B cell (primary cell): ENCODE measurements at regions not wholly inside any gene's neighbourhood (a gene's known extent, or its start where the extent isn't known, plus 50 kb on each side); places are given as distances from the start of the nearest gene placed in this dataset.

Source experiments
- ATAC-seq: fragments of 200-7000 bp; cut with Tn5 transposase; one replicate; pipeline ENCODE4 v1.10.0; 2021; ENCODE audit warnings: low read depth, mild to moderate bottlenecking, moderate number of reproducible peaks, moderate library complexity
- CTCF ChIA-PET: fragments of 350-600 bp; sonication (Branson Sonifier 250); formaldehyde crosslinking; loops from one replicate; lab custom pipeline; 2021; ENCODE audit warnings: antibody characterized with exemption, inconsistent platforms; lab: Charles Lee
- POLR2A ChIA-PET: fragments of 350-600 bp; sonication (Branson Sonifier 250); formaldehyde crosslinking; loops from one replicate; lab custom pipeline; 2021; ENCODE audit warnings: antibody characterized with exemption; lab: Charles Lee
- DNase-seq: peaks from one replicate; pipeline ENCODE4 v3.0.0; 2013
- H2AFZ ChIP-seq: 2 replicates; pipeline ENCODE4 v1.6.1; 2012; ENCODE audit warnings: mild to moderate bottlenecking, low read depth, low read length; ENCODE audit not compliant: insufficient read depth, poor library complexity, severe bottlenecking
- H3K27ac ChIP-seq, 2 donors: 1 replicate in 1 of 2; 2 replicates in 1 of 2; pipeline ENCODE4 v1.5.1; 2012 to 2013; ENCODE audit warnings: low read length in 2 of 2, mild to moderate bottlenecking in 2 of 2, moderate library complexity in 1 of 2
- H3K27me3 ChIP-seq, 4 experiments: fragments of 200-600 bp in 1 of 4; sonication (generic) in 1 of 4; replicated peaks in 1 of 4; 1 replicate in 2 of 4; 2 replicates in 2 of 4; pipeline versions ENCODE4 v1.6.1 to v1.7.0; 2013 to 2016; ENCODE audit warnings: low read length in 3 of 4, mild to moderate bottlenecking in 2 of 4, mixed read lengths in 1 of 4, moderate library complexity in 1 of 4; ENCODE audit not compliant: insufficient read depth in 4 of 4, control insufficient read depth in 3 of 4; ENCODE audit errors: control extremely low read depth in 1 of 4
- H3K36me3 ChIP-seq, 2 experiments: replicated peaks in 1 of 2; 1 replicate in 1 of 2; 2 replicates in 1 of 2; pipeline versions ENCODE4 v1.6.1 to v1.7.1; 2013; ENCODE audit warnings: low read length in 1 of 2; ENCODE audit not compliant: insufficient read depth in 2 of 2, control insufficient read depth in 1 of 2; ENCODE audit errors: control extremely low read depth in 1 of 2, extremely low read depth in 1 of 2
- H3K4me1 ChIP-seq, 2 donors: fragments of 200-600 bp in 1 of 2; sonication (generic) in 1 of 2; 1 replicate in 1 of 2; 2 replicates in 1 of 2; pipeline versions ENCODE4 v1.5.1 to v1.6.1; 2013 to 2017; ENCODE audit warnings: low read length in 2 of 2; ENCODE audit not compliant: control insufficient read depth in 2 of 2, insufficient read depth in 2 of 2
- H3K4me2 ChIP-seq: replicated peaks from 2 replicates; pipeline ENCODE3; 2012; ENCODE audit warnings: mild to moderate bottlenecking, low read depth, low read length; ENCODE audit not compliant: poor library complexity, severe bottlenecking
- H3K4me3 ChIP-seq, 5 experiments: fragments of 200-600 bp in 1 of 5; sonication (generic) in 1 of 5; 1 replicate in 3 of 5; 2 replicates in 2 of 5; pipeline versions ENCODE4 v1.5.1 to v1.7.0; 2011 to 2016; ENCODE audit warnings: low read length in 4 of 5, mild to moderate bottlenecking in 4 of 5, low read depth in 2 of 5, control low read depth in 1 of 5, moderate library complexity in 1 of 5; ENCODE audit not compliant: insufficient read depth in 1 of 5; ENCODE audit errors: control extremely low read depth in 1 of 5, extremely low read depth in 1 of 5
- H3K79me2 ChIP-seq: fragments of 200-600 bp; sonication (generic); one replicate; pipeline ENCODE4 v1.6.0; 2016; ENCODE audit warnings: low read length; ENCODE audit not compliant: control insufficient read depth, insufficient read depth
- H3K9ac ChIP-seq: fragments of 200-600 bp; sonication (generic); 2 replicates; pipeline ENCODE4 v1.6.1; 2017; ENCODE audit warnings: mild to moderate bottlenecking, low read length, moderate library complexity
- H3K9me3 ChIP-seq, 3 donors: one replicate each; pipeline versions ENCODE4 v1.6.1 to v1.7.1; 2013; ENCODE audit warnings: low read length in 2 of 3; ENCODE audit not compliant: control insufficient read depth in 2 of 3, insufficient read depth in 1 of 3; ENCODE audit errors: control extremely low read depth in 1 of 3
- H4K20me1 ChIP-seq: 2 replicates; pipeline ENCODE4 v1.6.0; 2012; ENCODE audit warnings: mild to moderate bottlenecking, low read length; ENCODE audit not compliant: insufficient read depth, control insufficient read depth, poor library complexity, severe bottlenecking
- H3K27ac Mint-ChIP-seq: one replicate; pipeline ENCODE4 v1.8.0; 2021; ENCODE audit warnings: mixed read lengths
- H3K27me3 Mint-ChIP-seq: one replicate; pipeline ENCODE4 v1.8.0; 2021; ENCODE audit warnings: mixed read lengths
- H3K4me1 Mint-ChIP-seq: one replicate; pipeline ENCODE4 v1.8.0; 2021; ENCODE audit warnings: mixed read lengths
- H3K4me3 Mint-ChIP-seq: one replicate; pipeline ENCODE4 v1.8.0; 2021; ENCODE audit warnings: mixed read lengths
- H3K9me3 Mint-ChIP-seq: one replicate; pipeline ENCODE4 v1.8.0; 2022; ENCODE audit warnings: mixed read lengths; ENCODE audit not compliant: insufficient read depth
- EZH2 ChIP-seq: IDR thresholded peaks from 2 replicates; pipeline ENCODE4 v1.6.1; 2012; ENCODE audit warnings: borderline replicate concordance, low read depth, mild to moderate bottlenecking, moderate library complexity, low read length; ENCODE audit not compliant: insufficient read depth, poor library complexity, severe bottlenecking
- WGBS: methylation state at CpG from one replicate; pipeline ENCODE4 v1.1.5; 2013; ENCODE audit warnings: missing lambda C conversion rate; ENCODE audit not compliant: insufficient coverage; 5-methylcytosine and 5-hydroxymethylcytosine counted together
- intact Hi-C: fragments of 100-400 bp; cut with micrococcal nuclease; formaldehyde crosslinking; loops from one replicate; pipeline ENCODE4 v1.10.0; 2022
- TF ChIP-seq, protein P1 (sequence below): fragments of 200-600 bp; IDR thresholded peaks from one replicate; pipeline ENCODE4 v1.8.0; 2022; ENCODE audit warnings: antibody characterized with exemption, mild to moderate bottlenecking

DNA sequence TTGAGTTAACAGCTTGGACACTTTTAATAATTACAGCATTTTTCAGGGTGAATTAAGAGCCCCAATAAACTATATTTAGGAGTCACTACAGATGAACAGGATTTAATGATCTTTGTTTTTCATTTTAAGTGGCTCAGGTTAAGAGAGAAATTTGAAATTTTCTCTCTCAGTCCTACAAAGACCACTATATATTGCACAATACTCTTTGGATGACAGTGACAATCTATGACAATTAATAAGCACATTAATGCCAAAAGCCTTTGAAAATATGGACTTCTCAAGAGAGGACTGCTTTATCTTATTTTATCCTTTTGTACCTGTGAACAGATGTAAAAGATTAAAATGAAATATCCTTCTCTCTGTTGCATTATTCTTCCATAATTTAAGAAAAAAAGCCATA, 151.1 kb upstream of the IRX5 start:
- CTCF ChIA-PET, result no interaction called here
- intact Hi-C loops, result no loop called here

DNA sequence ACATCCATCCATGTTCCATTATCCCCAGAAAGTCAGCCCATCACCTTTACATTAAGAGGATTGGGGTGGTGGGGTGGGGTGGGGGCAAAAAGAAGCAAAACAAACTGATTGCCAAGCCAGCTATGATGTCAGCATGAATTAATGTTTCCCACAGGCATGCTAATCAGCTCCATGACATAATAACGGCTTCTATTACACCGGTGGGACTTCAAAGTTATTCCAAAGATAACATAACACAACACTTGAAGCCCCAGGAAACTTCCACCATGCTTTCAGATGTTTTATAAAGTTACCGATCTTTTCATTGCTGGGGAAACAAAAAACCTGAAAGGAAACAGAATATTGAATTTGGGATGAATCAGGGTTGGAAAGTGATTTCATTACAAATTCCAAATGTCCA, 155.9 kb upstream of the IRX5 start:
- H3K27ac Mint-ChIP-seq, result no peak overlapping the region
- POLR2A ChIA-PET, result no interaction called here
- intact Hi-C loops, result no loop called here

More for the DNA sequence above, 151.1 kb upstream of the IRX5 start:
- no peak for ATAC-seq
- no peak for TF ChIP-seq EZH2
- TF ChIP-seq, protein P1, sequence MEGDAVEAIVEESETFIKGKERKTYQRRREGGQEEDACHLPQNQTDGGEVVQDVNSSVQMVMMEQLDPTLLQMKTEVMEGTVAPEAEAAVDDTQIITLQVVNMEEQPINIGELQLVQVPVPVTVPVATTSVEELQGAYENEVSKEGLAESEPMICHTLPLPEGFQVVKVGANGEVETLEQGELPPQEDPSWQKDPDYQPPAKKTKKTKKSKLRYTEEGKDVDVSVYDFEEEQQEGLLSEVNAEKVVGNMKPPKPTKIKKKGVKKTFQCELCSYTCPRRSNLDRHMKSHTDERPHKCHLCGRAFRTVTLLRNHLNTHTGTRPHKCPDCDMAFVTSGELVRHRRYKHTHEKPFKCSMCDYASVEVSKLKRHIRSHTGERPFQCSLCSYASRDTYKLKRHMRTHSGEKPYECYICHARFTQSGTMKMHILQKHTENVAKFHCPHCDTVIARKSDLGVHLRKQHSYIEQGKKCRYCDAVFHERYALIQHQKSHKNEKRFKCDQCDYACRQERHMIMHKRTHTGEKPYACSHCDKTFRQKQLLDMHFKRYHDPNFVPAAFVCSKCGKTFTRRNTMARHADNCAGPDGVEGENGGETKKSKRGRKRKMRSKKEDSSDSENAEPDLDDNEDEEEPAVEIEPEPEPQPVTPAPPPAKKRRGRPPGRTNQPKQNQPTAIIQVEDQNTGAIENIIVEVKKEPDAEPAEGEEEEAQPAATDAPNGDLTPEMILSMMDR, result no peak
- Mint-ChIP-seq H3K4me1 (no peaks in the 10 kb centered on the region), H3K27me3 (no peaks in the 10 kb centered on the region), H3K4me3 (no peak overlapping the region), H3K27ac (no peak overlapping the region), H3K9me3 (no peaks in the 10 kb centered on the region)
- Histone ChIP-seq H3K27me3 (no peaks in the 10 kb centered on the region), H3K4me2 (no peak overlapping the region), H3K79me2 (no peaks in the 10 kb centered on the region), H3K27ac (no peak overlapping the region), H3K4me1 (no peaks in the 10 kb centered on the region), H2AFZ (no peak overlapping the region), H3K36me3 (no peaks in the 10 kb centered on the region), H3K9me3 (peaks cover 0 to 3% (median 0%) of the 10 kb centered on the region in 3 donors), H3K4me3 (no peak overlapping the region), H3K9ac (no peak overlapping the region), H4K20me1 (no peaks in the 10 kb centered on the region)
- no peak for DNase-seq
- POLR2A ChIA-PET, result no interaction called here

More for the DNA sequence above, 155.9 kb upstream of the IRX5 start:
- ATAC-seq (no peak), DNase-seq (no peak)
- no peak overlapping the region for H3K4me3 Mint-ChIP-seq
- Histone ChIP-seq H3K9me3 (peaks cover 0 to 3% (median 0%) of the 10 kb centered on the region in 3 donors), H4K20me1 (no peaks in the 10 kb centered on the region), H3K4me3 (no peak overlapping the region), H3K9ac (no peak overlapping the region), H3K36me3 (no peaks in the 10 kb centered on the region), H3K79me2 (no peaks in the 10 kb centered on the region), H3K4me2 (no peak overlapping the region), H3K27me3 (no peaks in the 10 kb centered on the region), H3K27ac (no peak overlapping the region), H2AFZ (no peak overlapping the region), H3K4me1 (no peaks in the 10 kb centered on the region)
- CTCF ChIA-PET, result no interaction called here
- peaks cover 7% of the 10 kb centered on the region for H3K27me3 Mint-ChIP-seq
- no peak for TF ChIP-seq EZH2
- TF ChIP-seq, protein P1, result no peak
- no CpG with 5 or more reads among the region's 3 CpGs for WGBS
- H3K4me1 Mint-ChIP-seq, result no peaks in the 10 kb centered on the region
- H3K9me3 Mint-ChIP-seq, result no peaks in the 10 kb centered on the region
